ENCODE measurements at regions not wholly inside any gene's neighbourhood (a gene's known extent, or its start where the extent isn't known, plus 50 kb on each side); places are given as distances from the start of the nearest gene placed in this dataset.

- Histone ChIP-seq H3K36me3 (replicated peaks in 1 of 2; ENCODE audit: control insufficient read depth in 1 of 2, insufficient read depth in 2 of 2, low read length in 1 of 2) (no peaks in the 10 kb centered on the region), H2AFZ (ENCODE audit: low read depth) (no peak overlapping the region), H3K4me1 (ENCODE audit: control insufficient read depth in 1 of 2, insufficient read depth in 2 of 2, low read depth in 1 of 2, low read length in 1 of 2) (no peaks in the 10 kb centered on the region), H3K79me2 (ENCODE audit: insufficient read depth) (no peaks in the 10 kb centered on the region), H3K27me3 (ENCODE audit: insufficient read depth) (no peaks in the 10 kb centered on the region), H3K4me2 (no peak overlapping the region), H3F3A (replicated peaks; ENCODE audit: insufficient read depth) (no peaks in the 10 kb centered on the region), H3K4me3 (ENCODE audit: low read depth in 2 of 2, low read length in 1 of 2) (no peak overlapping the region), H4K20me1 (ENCODE audit: insufficient read depth) (no peaks in the 10 kb centered on the region), H3K27ac (ENCODE audit: low read depth in 2 of 2, low read length in 1 of 2) (no peak overlapping the region), H3K9ac (no peak overlapping the region), H3K9me3 (no peaks in the 10 kb centered on the region), H3K9me2 (no peaks in the 10 kb centered on the region)
- ChIA-PET POLR2A (no interaction called here), CTCF (interaction anchor here (0.7 to 6.9 kb wide), 7 partner anchors 11 to 427 kb away, joined by 3 to 59 read pairs (median 3); no protein-coding TSS in a partner anchor)
- TF ChIP-seq JUND (IDR thresholded peaks at IDR 0.05) (no peak), SIN3A (IDR thresholded peaks at IDR 0.05; ENCODE audit: borderline replicate concordance, low read depth, low read length) (no peak), RCOR1 (IDR thresholded peaks at IDR 0.05; ENCODE audit: low read length) (no peak), GATA2 (CRISPR knock-in tag; IDR thresholded peaks at IDR 0.05) (no peak), RXRA (IDR thresholded peaks at IDR 0.05; ENCODE audit: borderline replicate concordance, low read depth) (no peak), MXI1 (IDR thresholded peaks at IDR 0.05; ENCODE audit: low read depth, low read length) (no peak), MEF2A (IDR thresholded peaks at IDR 0.05; ENCODE audit: borderline replicate concordance, low read depth) (no peak), NRF1 (IDR thresholded peaks at IDR 0.05; ENCODE audit: low read depth, low read length) (no peak), USF2 (IDR thresholded peaks at IDR 0.05; ENCODE audit: borderline replicate concordance, low read depth, low read length) (no peak), FOSL2 (IDR thresholded peaks at IDR 0.05; ENCODE audit: borderline replicate concordance, low read depth) (no peak), TAF1 (IDR thresholded peaks at IDR 0.05; ENCODE audit: borderline replicate concordance, low read depth, low read length) (no peak), REST (IDR thresholded peaks at IDR 0.05; ENCODE audit: low read depth, low read length) (no peak)
- TF ChIP-seq, protein P1, sequence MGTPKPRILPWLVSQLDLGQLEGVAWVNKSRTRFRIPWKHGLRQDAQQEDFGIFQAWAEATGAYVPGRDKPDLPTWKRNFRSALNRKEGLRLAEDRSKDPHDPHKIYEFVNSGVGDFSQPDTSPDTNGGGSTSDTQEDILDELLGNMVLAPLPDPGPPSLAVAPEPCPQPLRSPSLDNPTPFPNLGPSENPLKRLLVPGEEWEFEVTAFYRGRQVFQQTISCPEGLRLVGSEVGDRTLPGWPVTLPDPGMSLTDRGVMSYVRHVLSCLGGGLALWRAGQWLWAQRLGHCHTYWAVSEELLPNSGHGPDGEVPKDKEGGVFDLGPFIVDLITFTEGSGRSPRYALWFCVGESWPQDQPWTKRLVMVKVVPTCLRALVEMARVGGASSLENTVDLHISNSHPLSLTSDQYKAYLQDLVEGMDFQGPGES (IDR thresholded peaks at IDR 0.05; ENCODE audit: low read depth, low read length), result no peak
- TF ChIP-seq, protein P2, sequence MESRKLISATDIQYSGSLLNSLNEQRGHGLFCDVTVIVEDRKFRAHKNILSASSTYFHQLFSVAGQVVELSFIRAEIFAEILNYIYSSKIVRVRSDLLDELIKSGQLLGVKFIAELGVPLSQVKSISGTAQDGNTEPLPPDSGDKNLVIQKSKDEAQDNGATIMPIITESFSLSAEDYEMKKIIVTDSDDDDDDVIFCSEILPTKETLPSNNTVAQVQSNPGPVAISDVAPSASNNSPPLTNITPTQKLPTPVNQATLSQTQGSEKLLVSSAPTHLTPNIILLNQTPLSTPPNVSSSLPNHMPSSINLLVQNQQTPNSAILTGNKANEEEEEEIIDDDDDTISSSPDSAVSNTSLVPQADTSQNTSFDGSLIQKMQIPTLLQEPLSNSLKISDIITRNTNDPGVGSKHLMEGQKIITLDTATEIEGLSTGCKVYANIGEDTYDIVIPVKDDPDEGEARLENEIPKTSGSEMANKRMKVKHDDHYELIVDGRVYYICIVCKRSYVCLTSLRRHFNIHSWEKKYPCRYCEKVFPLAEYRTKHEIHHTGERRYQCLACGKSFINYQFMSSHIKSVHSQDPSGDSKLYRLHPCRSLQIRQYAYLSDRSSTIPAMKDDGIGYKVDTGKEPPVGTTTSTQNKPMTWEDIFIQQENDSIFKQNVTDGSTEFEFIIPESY (IDR thresholded peaks at IDR 0.05; ENCODE audit: borderline replicate concordance, low read depth), result no peak
- DNase-seq, result no peak
- WGBS (ENCODE audit: low lambda C conversion rate), result 25% methylated on average over 2 of the region's 2 CpGs
Observed at GRCh38 chr2:17184512-17184911, 333.7 kb downstream of the RAD51AP2 start.
